ENCODE measurements at regions not wholly inside any gene's neighbourhood (a gene's known extent, or its start where the extent isn't known, plus 50 kb on each side); places are given as distances from the start of the nearest gene placed in this dataset.

DNA sequence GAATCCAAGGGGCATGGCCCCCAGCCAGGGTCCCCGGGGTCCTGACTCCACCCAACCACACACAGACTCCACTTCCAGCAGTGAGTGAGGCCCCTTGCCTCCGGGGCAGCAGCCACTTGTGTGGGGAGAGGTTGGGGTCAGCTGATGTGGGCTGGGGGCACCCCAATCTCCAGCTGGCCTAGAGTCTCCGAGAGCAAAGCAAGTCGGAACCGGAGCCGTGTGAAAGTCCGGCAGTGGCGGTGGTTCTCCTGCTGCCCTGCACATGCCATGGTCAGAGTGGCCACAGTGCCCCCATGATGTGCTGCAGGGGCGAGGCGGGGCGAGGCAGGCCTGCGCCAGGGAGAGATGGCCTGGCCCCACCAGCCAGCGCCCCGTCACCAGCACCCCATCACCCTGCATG lies 74.6 kb downstream of the PDGFA start:
- no peaks in the 10 kb centered on the region for H3K9me2 ChIP-seq (ENCODE audit: insufficient read depth)
- RAD21 ChIA-PET (ENCODE audit: low non-redundant PET in 1 of 2, low total read pairs in 2 of 2, uncharacterized antibody in 2 of 2, unreplicated experiment in 2 of 2), result no interaction called here
- CTCF ChIA-PET, result no interaction called here
- intact Hi-C loops (cut with micrococcal nuclease), result no loop called here
- TF ChIP-seq POLR2A (IDR thresholded peaks at IDR 0.05; ENCODE audit: borderline replicate concordance, extremely low read depth, insufficient read depth, insufficient read length) (no peak), TCF7L2 (IDR thresholded peaks at IDR 0.05; ENCODE audit: borderline replicate concordance, extremely low read depth, insufficient read depth, insufficient read length) (no peak), YY1 (IDR thresholded peaks at IDR 0.05; ENCODE audit: extremely low read depth, insufficient replicate concordance, low read depth, low read length) (no peak), POLR2AphosphoS5 (IDR thresholded peaks at IDR 0.05; ENCODE audit: low read depth, low read length) (no peak), JUND (IDR thresholded peaks at IDR 0.05) (no peak), RAD21 (IDR thresholded peaks at IDR 0.05; ENCODE audit: low read depth) (no peak), FOSL1 (IDR thresholded peaks at IDR 0.05; ENCODE audit: low read depth) (no peak), SIN3A (IDR thresholded peaks at IDR 0.05; ENCODE audit: low read depth) (no peak), SRF (IDR thresholded peaks at IDR 0.05; ENCODE audit: low read depth) (no peak), ZNF274 (IDR thresholded peaks at IDR 0.05; ENCODE audit: low read depth, low read length) (no peak)
- TF ChIP-seq, protein P1, sequence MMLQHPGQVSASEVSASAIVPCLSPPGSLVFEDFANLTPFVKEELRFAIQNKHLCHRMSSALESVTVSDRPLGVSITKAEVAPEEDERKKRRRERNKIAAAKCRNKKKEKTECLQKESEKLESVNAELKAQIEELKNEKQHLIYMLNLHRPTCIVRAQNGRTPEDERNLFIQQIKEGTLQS (IDR thresholded peaks at IDR 0.05), result no peak
- TF ChIP-seq, protein P2, sequence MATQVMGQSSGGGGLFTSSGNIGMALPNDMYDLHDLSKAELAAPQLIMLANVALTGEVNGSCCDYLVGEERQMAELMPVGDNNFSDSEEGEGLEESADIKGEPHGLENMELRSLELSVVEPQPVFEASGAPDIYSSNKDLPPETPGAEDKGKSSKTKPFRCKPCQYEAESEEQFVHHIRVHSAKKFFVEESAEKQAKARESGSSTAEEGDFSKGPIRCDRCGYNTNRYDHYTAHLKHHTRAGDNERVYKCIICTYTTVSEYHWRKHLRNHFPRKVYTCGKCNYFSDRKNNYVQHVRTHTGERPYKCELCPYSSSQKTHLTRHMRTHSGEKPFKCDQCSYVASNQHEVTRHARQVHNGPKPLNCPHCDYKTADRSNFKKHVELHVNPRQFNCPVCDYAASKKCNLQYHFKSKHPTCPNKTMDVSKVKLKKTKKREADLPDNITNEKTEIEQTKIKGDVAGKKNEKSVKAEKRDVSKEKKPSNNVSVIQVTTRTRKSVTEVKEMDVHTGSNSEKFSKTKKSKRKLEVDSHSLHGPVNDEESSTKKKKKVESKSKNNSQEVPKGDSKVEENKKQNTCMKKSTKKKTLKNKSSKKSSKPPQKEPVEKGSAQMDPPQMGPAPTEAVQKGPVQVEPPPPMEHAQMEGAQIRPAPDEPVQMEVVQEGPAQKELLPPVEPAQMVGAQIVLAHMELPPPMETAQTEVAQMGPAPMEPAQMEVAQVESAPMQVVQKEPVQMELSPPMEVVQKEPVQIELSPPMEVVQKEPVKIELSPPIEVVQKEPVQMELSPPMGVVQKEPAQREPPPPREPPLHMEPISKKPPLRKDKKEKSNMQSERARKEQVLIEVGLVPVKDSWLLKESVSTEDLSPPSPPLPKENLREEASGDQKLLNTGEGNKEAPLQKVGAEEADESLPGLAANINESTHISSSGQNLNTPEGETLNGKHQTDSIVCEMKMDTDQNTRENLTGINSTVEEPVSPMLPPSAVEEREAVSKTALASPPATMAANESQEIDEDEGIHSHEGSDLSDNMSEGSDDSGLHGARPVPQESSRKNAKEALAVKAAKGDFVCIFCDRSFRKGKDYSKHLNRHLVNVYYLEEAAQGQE (IDR thresholded peaks at IDR 0.05; ENCODE audit: low read depth), result no peak
- H3K9ac ChIP-seq (ENCODE audit: low read length), result no peak overlapping the region
- ATAC-seq (no peak), DNase-seq (ENCODE audit: low read depth, low spot score) (no peak)
- no peak overlapping the region for H3K27ac ChIP-seq (ENCODE audit: low read depth, low read length)
- H3K4me1 ChIP-seq (ENCODE audit: control insufficient read depth in 1 of 2, insufficient read depth in 2 of 2, low read length in 2 of 2), result no peaks in the 10 kb centered on the region
- no peak overlapping the region for H3K4me3 ChIP-seq (replicated peaks in 1 of 2; ENCODE audit: low read depth in 1 of 2, low read length in 2 of 2)
- no peak overlapping the region for H2AFZ ChIP-seq (ENCODE audit: low read depth, low read length, poor library complexity, severe bottlenecking)
- H4K20me1 ChIP-seq (ENCODE audit: insufficient read depth), result no peaks in the 10 kb centered on the region
- H3K4me2 ChIP-seq (ENCODE audit: low read length), result no peak overlapping the region
- no TSS peak for BruUV-seq (replicated peaks)
- no peaks in the 10 kb centered on the region for H3K79me2 ChIP-seq (ENCODE audit: insufficient read depth, low read length)
- no peaks in the 10 kb centered on the region for H3K27me3 ChIP-seq (ENCODE audit: insufficient read depth, low read length)
- H3K36me3 ChIP-seq (ENCODE audit: control insufficient read depth in 1 of 2, insufficient read depth in 2 of 2, low read length in 2 of 2), result no peaks in the 10 kb centered on the region
- POLR2A ChIA-PET, result no interaction called here
- H3K9me3 ChIP-seq (ENCODE audit: control insufficient read depth in 1 of 2, insufficient read depth in 1 of 2, low read depth in 1 of 2, low read length in 2 of 2), result no peaks in the 10 kb centered on the region; a peak in 1 of 4 replicates
